ENCODE measurements at regions not wholly inside any gene's neighbourhood (a gene's known extent, or its start where the extent isn't known, plus 50 kb on each side); places are given as distances from the start of the nearest gene placed in this dataset.
"Not testable (repeated sequence)": the region's sequence is repeated elsewhere in the genome, so short reads cannot be mapped to it uniquely, and the experiment has no call there.

- DNase-seq (ENCODE audit: low spot score), result no peak
These were observed 943.0 kb downstream of the GALC start for GRCh38 chr14:87049950-87050349.

DNA sequence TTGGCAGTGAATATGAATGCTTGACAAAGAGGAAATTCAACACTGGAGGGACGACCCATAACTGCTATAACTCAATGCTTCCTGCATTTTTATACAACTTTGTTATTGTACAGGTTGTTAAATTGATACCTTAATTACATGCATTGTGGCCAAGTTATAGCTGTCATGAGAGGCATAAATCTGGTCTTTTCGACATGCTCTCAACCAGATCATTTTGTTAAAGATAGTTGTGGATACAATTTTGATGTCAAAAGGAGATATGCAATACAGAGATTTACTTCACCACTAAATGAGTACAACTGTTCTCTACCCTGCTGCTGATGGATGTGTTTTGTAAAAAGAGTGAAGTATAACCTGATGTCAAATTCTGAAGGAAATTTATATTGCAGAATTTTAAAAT is 946.0 kb downstream of the GALC start:
- no peak for DNase-seq (ENCODE audit: low spot score)

DNA sequence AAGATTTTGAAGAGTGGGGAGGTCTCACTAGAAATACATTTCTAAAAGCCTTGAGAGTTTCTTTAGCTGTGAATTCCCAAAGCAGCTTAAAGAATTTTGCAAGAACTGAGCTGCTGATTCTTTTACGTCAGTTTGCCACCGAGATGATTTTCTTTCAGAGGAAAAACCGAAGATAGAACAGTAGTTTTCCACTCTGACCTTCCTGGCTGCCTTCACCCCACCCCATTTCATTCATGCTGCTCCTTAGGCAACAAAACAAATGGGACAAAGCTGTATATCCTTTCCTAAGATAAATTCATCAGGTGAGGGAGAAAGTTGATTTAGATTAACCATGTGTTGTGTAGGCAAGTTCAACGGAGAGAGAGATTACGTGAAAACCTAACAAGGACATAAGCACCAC is 947.0 kb downstream of the GALC start:
- no peak for DNase-seq (ENCODE audit: low spot score)

- no peak for DNase-seq (ENCODE audit: low spot score)
These were observed 947.7 kb downstream of the GALC start for GRCh38 chr14:87045246-87045645.

- no peak for DNase-seq (ENCODE audit: low spot score)
These were observed 948.2 kb downstream of the GALC start for GRCh38 chr14:87044807-87045206.

- no peak for DNase-seq (ENCODE audit: low spot score)
These were observed 949.2 kb downstream of the GALC start for GRCh38 chr14:87043667-87044200.

- DNase-seq (ENCODE audit: low spot score), result no peak
These were observed 950.6 kb downstream of the GALC start for GRCh38 chr14:87042354-87042753.

GRCh38 chr14:87041290-87042020 is 951.5 kb downstream of the GALC start:
- DNase-seq (ENCODE audit: low spot score), result no peak

DNA sequence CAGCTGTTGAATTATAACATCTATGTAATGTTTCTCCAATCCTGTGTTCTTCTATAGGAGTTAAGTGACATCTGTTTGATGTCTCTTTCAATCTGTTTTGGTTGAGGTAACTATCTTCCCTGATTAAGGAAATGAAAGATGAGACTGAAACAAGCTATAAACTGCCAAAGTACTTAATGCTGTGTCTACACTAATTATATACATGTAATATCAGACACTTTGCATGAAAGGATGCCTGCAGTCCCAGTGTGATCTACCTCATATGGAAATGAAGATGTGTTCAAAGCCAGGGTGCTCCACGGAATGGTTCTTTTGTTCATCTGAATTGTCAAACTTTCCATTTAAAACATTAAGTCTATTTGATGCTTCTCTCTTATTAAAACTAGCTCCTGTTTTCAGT is 958.3 kb downstream of the GALC start:
- no peak for DNase-seq (ENCODE audit: low spot score)

- DNase-seq (ENCODE audit: low spot score), result no peak
These were observed 962.8 kb downstream of the GALC start for GRCh38 chr14:87030197-87030596.

DNA sequence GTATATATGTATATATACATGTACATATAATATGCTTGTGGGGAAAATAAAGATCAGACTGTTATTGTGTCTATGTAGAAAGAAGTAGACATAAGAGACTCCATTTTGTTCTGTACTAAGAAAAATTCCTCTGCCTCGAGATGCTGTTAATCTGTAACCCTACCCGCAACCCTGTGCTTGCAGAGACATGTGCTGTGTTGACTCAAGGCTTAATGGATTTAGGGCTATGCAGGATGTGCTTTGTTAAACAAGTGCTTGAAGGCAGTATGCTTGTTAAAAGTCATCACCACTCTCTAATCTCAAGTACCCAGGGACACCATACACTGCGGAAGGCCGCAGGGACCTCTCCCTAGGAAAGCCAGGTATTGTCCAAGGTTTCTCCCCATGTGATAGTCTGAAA is 972.9 kb downstream of the GALC start:
- DNase-seq (ENCODE audit: low spot score), result not testable (repeated sequence)

DNA sequence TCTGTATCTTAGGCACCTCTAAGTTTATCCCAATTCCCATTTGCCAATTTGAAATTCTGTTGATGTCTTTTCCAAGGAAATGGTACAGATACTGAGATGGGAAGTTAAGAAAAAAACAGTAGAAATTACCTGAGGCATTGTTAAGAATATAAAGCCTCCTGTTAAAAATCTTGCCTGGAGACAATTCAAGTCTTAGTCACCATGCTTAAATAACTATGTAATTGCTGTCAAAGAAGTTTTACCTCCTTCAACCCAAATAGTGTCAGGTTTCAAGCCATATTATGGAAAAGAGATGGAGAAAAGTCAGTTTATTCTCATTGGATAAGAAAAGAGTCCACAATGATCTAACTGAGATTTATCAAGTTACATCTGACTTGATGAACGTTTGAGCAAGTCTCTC is 974.7 kb downstream of the GALC start:
- DNase-seq (ENCODE audit: low spot score), result no peak

GRCh38 chr14:87017335-87017734 is 975.6 kb downstream of the GALC start:
- DNase-seq (ENCODE audit: low spot score), result no peak

GRCh38 chr14:87014856-87015255 is 978.1 kb downstream of the GALC start:
- no peak for DNase-seq (ENCODE audit: low spot score)

GRCh38 chr14:87013583-87013982 is 979.4 kb downstream of the GALC start:
- DNase-seq (ENCODE audit: low spot score), result no peak

- no peak for DNase-seq (ENCODE audit: low spot score)
These were observed 984.0 kb downstream of the GALC start for GRCh38 chr14:87008965-87009364.

- no peak for DNase-seq (ENCODE audit: low spot score)
These were observed 987.7 kb downstream of the GALC start for GRCh38 chr14:87005280-87005679.

DNA sequence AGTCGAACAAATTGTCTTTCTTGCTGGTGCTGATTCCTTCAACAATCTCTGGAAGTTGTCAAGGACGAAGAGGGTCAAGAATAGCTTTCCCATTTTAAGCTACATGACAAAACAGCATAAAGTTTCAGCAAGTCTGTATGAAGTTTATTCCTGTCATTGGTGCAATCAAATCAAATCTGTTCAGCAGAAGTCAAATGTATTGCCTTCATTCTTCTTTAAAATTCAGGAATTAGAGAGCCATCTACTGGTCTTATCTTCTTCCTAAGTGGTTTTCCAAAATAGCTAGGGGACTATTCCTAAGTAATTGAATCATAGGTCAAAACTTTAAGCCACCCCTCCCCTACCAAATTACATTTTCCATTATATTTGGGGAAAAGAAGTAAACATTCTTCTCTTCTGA is 990.2 kb downstream of the GALC start:
- no peak for DNase-seq (ENCODE audit: low spot score)

- DNase-seq (ENCODE audit: low spot score), result no peak
These were observed 991.6 kb downstream of the GALC start for GRCh38 chr14:87001333-87001732.

GRCh38 chr14:87000081-87000480 is 992.9 kb downstream of the GALC start:
- no peak for DNase-seq (ENCODE audit: low spot score)

DNA sequence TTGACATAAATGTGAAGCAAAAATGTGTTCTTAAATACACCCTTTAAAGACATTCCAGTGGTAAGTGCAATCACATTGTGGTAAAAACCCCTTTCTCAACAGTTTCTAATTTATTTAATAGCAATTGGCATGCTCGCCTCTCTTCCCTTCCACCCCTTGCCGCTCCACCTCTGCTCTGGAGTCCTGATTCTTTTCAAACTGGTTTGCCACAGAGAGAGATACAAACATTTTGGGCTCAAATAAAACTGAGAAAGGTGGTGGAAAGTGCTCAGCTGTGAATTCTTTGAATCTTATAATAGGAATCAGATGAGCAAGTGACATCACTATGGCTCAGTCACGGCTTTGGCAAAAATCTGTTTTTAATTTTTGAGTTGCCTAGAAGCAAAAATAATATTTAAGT is 993.9 kb downstream of the GALC start:
- DNase-seq (ENCODE audit: low spot score), result no peak

- no peak for DNase-seq (ENCODE audit: low spot score)
These were observed 995.7 kb downstream of the GALC start for GRCh38 chr14:86997271-86997670.

GRCh38 chr14:86990396-86990795 is 1002.6 kb downstream of the GALC start:
- no peak for DNase-seq (ENCODE audit: low spot score)

DNA sequence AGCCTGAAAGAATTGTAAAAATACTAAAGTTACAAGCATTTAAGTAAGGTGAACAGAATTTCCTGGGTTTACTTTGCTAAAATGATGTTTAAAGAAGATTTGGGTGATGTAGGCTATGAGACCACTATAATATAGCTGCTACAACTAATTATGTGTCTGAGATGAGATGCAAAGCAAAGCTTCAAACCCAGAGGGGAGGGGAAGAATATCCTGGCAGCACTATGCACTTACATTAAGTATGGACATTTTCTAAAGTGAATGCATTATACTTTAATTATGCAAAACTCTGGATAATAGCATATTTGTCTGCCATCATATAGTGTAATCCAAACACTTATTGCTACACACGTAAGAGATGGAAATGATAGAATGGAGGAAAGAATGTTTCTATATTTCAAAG is 1003.7 kb downstream of the GALC start:
- no peak for DNase-seq (ENCODE audit: low spot score)

Measured in Ammon's horn (tissue), 1 donor.